ENCODE measurements at regions not wholly inside any gene's neighbourhood (a gene's known extent, or its start where the extent isn't known, plus 50 kb on each side); places are given as distances from the start of the nearest gene placed in this dataset.
"Not testable (repeated sequence)": the region's sequence is repeated elsewhere in the genome, so short reads cannot be mapped to it uniquely, and the experiment has no call there.

GRCh38 chr22:45091875-45092274, 71.8 kb upstream of the NUP50 start:
- not testable (repeated sequence) for TF ChIP-seq POLR2A, CTCF (IDR thresholded peaks at IDR 0.05)

Measured in uterus (tissue), 2 donors.